HL-60 (cell line): ENCODE measurements at regions not wholly inside any gene's neighbourhood (a gene's known extent, or its start where the extent isn't known, plus 50 kb on each side); places are given as distances from the start of the nearest gene placed in this dataset.

Experiments
- CTCF ChIP-seq: IDR thresholded peaks from one replicate; pipeline ENCODE4 v1.5.1; 2011; ENCODE audit warnings: low read length, control low read depth, inconsistent platforms; ENCODE audit not compliant: insufficient read depth
- POLR2AphosphoS5 ChIP-seq: IDR thresholded peaks from 2 replicates; pipeline ENCODE4 v1.6.1; 2012; ENCODE audit warnings: low read depth

- TF ChIP-seq CTCF = no peak
- TF ChIP-seq POLR2AphosphoS5 = no peak
These were observed 141.8 kb upstream of the SLC35G4 start for GRCh38 chr18:11467611-11468010.
